ENCODE measurements at regions not wholly inside any gene's neighbourhood (a gene's known extent, or its start where the extent isn't known, plus 50 kb on each side); places are given as distances from the start of the nearest gene placed in this dataset.
A peak's percentile ranks its signal among the peaks of the same experiment; 100 is the strongest.

- H3K79me1 ChIP-seq (replicated peaks; ENCODE audit: low read length, poor library complexity, severe bottlenecking): no peaks in the 10 kb centered on the region
- H3K4ac ChIP-seq (ENCODE audit: low read depth in 1 of 2, low read length in 2 of 2): no peak overlapping the region
- no peaks in the 10 kb centered on the region for H3K27me3 ChIP-seq (ENCODE audit: control insufficient read depth in 1 of 2, insufficient read depth in 1 of 2, low read length in 2 of 2)
- 83% methylated on average over 4 of the region's 4 CpGs for WGBS
- H2BK5ac ChIP-seq (ENCODE audit: low read depth, low read length, poor library complexity, severe bottlenecking): no peak overlapping the region
- no peak overlapping the region for H3K14ac ChIP-seq (ENCODE audit: low read length in 2 of 2)
- no peak overlapping the region for H4K8ac ChIP-seq (ENCODE audit: low read length)
- H2BK15ac ChIP-seq (ENCODE audit: low read depth, poor library complexity, severe bottlenecking): no peak overlapping the region
- H3K9me3 ChIP-seq (ENCODE audit: control insufficient read depth, low read length): peaks cover 3% of the 10 kb centered on the region
- H4K91ac ChIP-seq (ENCODE audit: low read length): no peak overlapping the region
- no peak overlapping the region for H2AFZ ChIP-seq (ENCODE audit: low read depth, low read length)
- H3K23ac ChIP-seq (ENCODE audit: low read length in 2 of 2): no peak overlapping the region
- H3K9ac ChIP-seq (ENCODE audit: low read length): no peak overlapping the region
- peaks cover 2% of the 10 kb centered on the region for H3K4me1 ChIP-seq (ENCODE audit: control insufficient read depth, insufficient read depth, low read depth, low read length)
- H3K4me3 ChIP-seq (ENCODE audit: insufficient read depth in 1 of 2, low read depth in 1 of 2, low read length in 2 of 2): no peak overlapping the region
- H2BK12ac ChIP-seq (ENCODE audit: low read length in 2 of 2): no peak overlapping the region
- H2BK120ac ChIP-seq (ENCODE audit: low read depth, low read length): no peak overlapping the region
- no peak for DNase-seq
- no peak overlapping the region for H2AK5ac ChIP-seq (ENCODE audit: low read length, severe bottlenecking)
- H3K18ac ChIP-seq (ENCODE audit: low read depth in 1 of 2, low read length in 2 of 2): no peak overlapping the region
- peak overlapping the region; percentile 79 for H3K27ac ChIP-seq (ENCODE audit: low read length, poor library complexity, severe bottlenecking)
- H3K36me3 ChIP-seq (ENCODE audit: control insufficient read depth in 1 of 2, insufficient read depth in 2 of 2, low read depth in 1 of 2, low read length in 2 of 2): no peaks in the 10 kb centered on the region
- H3K4me2 ChIP-seq (ENCODE audit: low read length, poor library complexity, severe bottlenecking): peak overlapping the region; percentile 17
Observed at GRCh38 chr18:38369772-38370690, 804.4 kb upstream of the CELF4 start.

GRCh38 chr18:38368886-38369285, 803.3 kb upstream of the CELF4 start:
- no peaks in the 10 kb centered on the region for H3K79me1 ChIP-seq (replicated peaks; ENCODE audit: low read length, poor library complexity, severe bottlenecking)
- no peak overlapping the region for H2AFZ ChIP-seq (ENCODE audit: low read depth, low read length)

GRCh38 chr18:38368246-38368645, 802.6 kb upstream of the CELF4 start:
- no peak overlapping the region for H2BK120ac ChIP-seq (ENCODE audit: low read depth, low read length)
- H3K27me3 ChIP-seq (ENCODE audit: control insufficient read depth in 1 of 2, insufficient read depth in 1 of 2, low read length in 2 of 2): no peaks in the 10 kb centered on the region
- H3K9me3 ChIP-seq (ENCODE audit: control insufficient read depth, low read length): no peaks in the 10 kb centered on the region
- no peak for DNase-seq
- no peak overlapping the region for H3K4me2 ChIP-seq (ENCODE audit: low read length, poor library complexity, severe bottlenecking)
- H3K4ac ChIP-seq (ENCODE audit: low read depth in 1 of 2, low read length in 2 of 2): no peak overlapping the region
- H2BK5ac ChIP-seq (ENCODE audit: low read depth, low read length, poor library complexity, severe bottlenecking): no peak overlapping the region
- H2AK5ac ChIP-seq (ENCODE audit: low read length, severe bottlenecking): no peak overlapping the region
- H3K4me3 ChIP-seq (ENCODE audit: insufficient read depth in 1 of 2, low read depth in 1 of 2, low read length in 2 of 2): no peak overlapping the region
- H2AFZ ChIP-seq (ENCODE audit: low read depth, low read length): no peak overlapping the region
- H3K14ac ChIP-seq (ENCODE audit: low read length in 2 of 2): no peak overlapping the region
- no peak overlapping the region for H3K23ac ChIP-seq (ENCODE audit: low read length in 2 of 2)
- 98% methylated on average over 2 of the region's 2 CpGs for WGBS
- H3K27ac ChIP-seq (ENCODE audit: low read length, poor library complexity, severe bottlenecking): no peak overlapping the region
- H4K8ac ChIP-seq (ENCODE audit: low read length): no peak overlapping the region
- no peak overlapping the region for H4K91ac ChIP-seq (ENCODE audit: low read length)
- H2BK15ac ChIP-seq (ENCODE audit: low read depth, poor library complexity, severe bottlenecking): no peak overlapping the region
- H3K9ac ChIP-seq (ENCODE audit: low read length): no peak overlapping the region
- no peak overlapping the region for H3K18ac ChIP-seq (ENCODE audit: low read depth in 1 of 2, low read length in 2 of 2)
- peaks cover 2% of the 10 kb centered on the region for H3K4me1 ChIP-seq (ENCODE audit: control insufficient read depth, insufficient read depth, low read depth, low read length)
- no peaks in the 10 kb centered on the region for H3K36me3 ChIP-seq (ENCODE audit: control insufficient read depth in 1 of 2, insufficient read depth in 2 of 2, low read depth in 1 of 2, low read length in 2 of 2)
- H3K79me1 ChIP-seq (replicated peaks; ENCODE audit: low read length, poor library complexity, severe bottlenecking): no peaks in the 10 kb centered on the region
- no peak overlapping the region for H2BK12ac ChIP-seq (ENCODE audit: low read length in 2 of 2)

More at GRCh38 chr18:38368886-38369285, 803.3 kb upstream of the CELF4 start:
- Histone ChIP-seq H2BK12ac (ENCODE audit: low read length in 2 of 2) (no peak overlapping the region), H2AK5ac (ENCODE audit: low read length, severe bottlenecking) (no peak overlapping the region), H3K36me3 (ENCODE audit: control insufficient read depth in 1 of 2, insufficient read depth in 2 of 2, low read depth in 1 of 2, low read length in 2 of 2) (no peaks in the 10 kb centered on the region), H3K4me3 (ENCODE audit: insufficient read depth in 1 of 2, low read depth in 1 of 2, low read length in 2 of 2) (no peak overlapping the region), H2BK5ac (ENCODE audit: low read depth, low read length, poor library complexity, severe bottlenecking) (no peak overlapping the region), H3K18ac (ENCODE audit: low read depth in 1 of 2, low read length in 2 of 2) (no peak overlapping the region), H3K23ac (ENCODE audit: low read length in 2 of 2) (no peak overlapping the region), H4K91ac (ENCODE audit: low read length) (no peak overlapping the region), H3K9ac (ENCODE audit: low read length) (no peak overlapping the region), H3K4me2 (ENCODE audit: low read length, poor library complexity, severe bottlenecking) (no peak overlapping the region), H3K4ac (ENCODE audit: low read depth in 1 of 2, low read length in 2 of 2) (no peak overlapping the region), H3K4me1 (ENCODE audit: control insufficient read depth, insufficient read depth, low read depth, low read length) (peaks cover 2% of the 10 kb centered on the region), H4K8ac (ENCODE audit: low read length) (no peak overlapping the region), H3K27me3 (ENCODE audit: control insufficient read depth in 1 of 2, insufficient read depth in 1 of 2, low read length in 2 of 2) (no peaks in the 10 kb centered on the region), H3K27ac (ENCODE audit: low read length, poor library complexity, severe bottlenecking) (no peak overlapping the region), H2BK120ac (ENCODE audit: low read depth, low read length) (no peak overlapping the region), H3K9me3 (ENCODE audit: control insufficient read depth, low read length) (peaks cover 2% of the 10 kb centered on the region), H3K14ac (ENCODE audit: low read length in 2 of 2) (no peak overlapping the region), H2BK15ac (ENCODE audit: low read depth, poor library complexity, severe bottlenecking) (no peak overlapping the region)
- DNase-seq: peak; percentile 13

GRCh38 chr18:38367473-38367872, 801.9 kb upstream of the CELF4 start:
- no peaks in the 10 kb centered on the region for H3K27me3 ChIP-seq (ENCODE audit: control insufficient read depth in 1 of 2, insufficient read depth in 1 of 2, low read length in 2 of 2)
- H3K4ac ChIP-seq (ENCODE audit: low read depth in 1 of 2, low read length in 2 of 2): no peak overlapping the region
- H3K9me3 ChIP-seq (ENCODE audit: control insufficient read depth, low read length): no peaks in the 10 kb centered on the region
- 100% methylated on average over 1 of the region's 1 CpG for WGBS
- no peaks in the 10 kb centered on the region for H3K36me3 ChIP-seq (ENCODE audit: control insufficient read depth in 1 of 2, insufficient read depth in 2 of 2, low read depth in 1 of 2, low read length in 2 of 2)
- H3K23ac ChIP-seq (ENCODE audit: low read length in 2 of 2): no peak overlapping the region
- H3K14ac ChIP-seq (ENCODE audit: low read length in 2 of 2): no peak overlapping the region
- no peak overlapping the region for H3K9ac ChIP-seq (ENCODE audit: low read length)
- no peak overlapping the region for H3K4me2 ChIP-seq (ENCODE audit: low read length, poor library complexity, severe bottlenecking)
- no peak overlapping the region for H2AFZ ChIP-seq (ENCODE audit: low read depth, low read length)
- no peak overlapping the region for H4K91ac ChIP-seq (ENCODE audit: low read length)
- H2BK5ac ChIP-seq (ENCODE audit: low read depth, low read length, poor library complexity, severe bottlenecking): no peak overlapping the region
- peaks cover 2% of the 10 kb centered on the region for H3K4me1 ChIP-seq (ENCODE audit: control insufficient read depth, insufficient read depth, low read depth, low read length)
- no peak overlapping the region for H2BK15ac ChIP-seq (ENCODE audit: low read depth, poor library complexity, severe bottlenecking)
- no peak overlapping the region for H3K27ac ChIP-seq (ENCODE audit: low read length, poor library complexity, severe bottlenecking)
- no peaks in the 10 kb centered on the region for H3K79me1 ChIP-seq (replicated peaks; ENCODE audit: low read length, poor library complexity, severe bottlenecking)
- no peak overlapping the region for H2BK12ac ChIP-seq (ENCODE audit: low read length in 2 of 2)
- H4K8ac ChIP-seq (ENCODE audit: low read length): no peak overlapping the region
- H3K18ac ChIP-seq (ENCODE audit: low read depth in 1 of 2, low read length in 2 of 2): no peak overlapping the region
- no peak for DNase-seq
- H2AK5ac ChIP-seq (ENCODE audit: low read length, severe bottlenecking): no peak overlapping the region
- H3K4me3 ChIP-seq (ENCODE audit: insufficient read depth in 1 of 2, low read depth in 1 of 2, low read length in 2 of 2): no peak overlapping the region
- no peak overlapping the region for H2BK120ac ChIP-seq (ENCODE audit: low read depth, low read length)
